ENCODE measurements at regions not wholly inside any gene's neighbourhood (a gene's known extent, or its start where the extent isn't known, plus 50 kb on each side); places are given as distances from the start of the nearest gene placed in this dataset.

GRCh38 chr11:128359515-128359914, 227.8 kb downstream of the ETS1 start:
- TF ChIP-seq CTCF (conservative IDR thresholded peaks at IDR 0.05; ENCODE audit: low read length): no peak
- no peak for TF ChIP-seq EZH2phosphoT487 (IDR thresholded peaks at IDR 0.05; ENCODE audit: borderline replicate concordance)
